HG02870 (cell line): ENCODE measurements at regions not wholly inside any gene's neighbourhood (a gene's known extent, or its start where the extent isn't known, plus 50 kb on each side); places are given as distances from the start of the nearest gene placed in this dataset.

Experiments used
- ATAC-seq: cut with Tn5 transposase; IDR thresholded peaks from one replicate; pipeline ENCODE4 v1.9.1; 2021; ENCODE audit warnings: mild to moderate bottlenecking, moderate library complexity; ENCODE audit not compliant: unreplicated experiment

- no peak for ATAC-seq
These were observed 354.5 kb upstream of the SOX14 start for GRCh38 chr3:137409584-137409983.

GRCh38 chr3:137410028-137410427 lies 354.1 kb upstream of the SOX14 start:
- no peak for ATAC-seq

- ATAC-seq = no peak
These were observed 343.7 kb upstream of the SOX14 start for GRCh38 chr3:137420198-137420995.

DNA sequence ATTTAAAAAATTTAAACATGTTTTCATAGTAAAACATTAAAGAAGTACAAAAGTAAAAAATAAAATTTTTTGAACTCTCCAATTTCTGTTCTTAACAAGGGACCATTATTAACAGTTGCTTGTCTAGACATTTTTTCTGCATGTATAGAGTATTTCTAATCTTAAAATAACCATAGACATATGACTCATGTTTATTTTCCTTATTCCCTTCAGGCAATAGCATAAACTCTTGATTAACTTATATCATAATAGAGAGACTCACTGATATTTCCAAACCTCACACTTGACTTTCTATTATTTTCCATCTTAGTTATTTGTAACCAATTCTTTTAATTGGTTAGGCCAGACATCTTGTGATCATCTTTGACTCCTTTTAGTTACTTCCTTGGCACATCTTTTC lies 325.6 kb upstream of the SOX14 start:
- no peak for ATAC-seq

GRCh38 chr3:137460944-137461343 lies 303.2 kb upstream of the SOX14 start:
- no peak for ATAC-seq

DNA sequence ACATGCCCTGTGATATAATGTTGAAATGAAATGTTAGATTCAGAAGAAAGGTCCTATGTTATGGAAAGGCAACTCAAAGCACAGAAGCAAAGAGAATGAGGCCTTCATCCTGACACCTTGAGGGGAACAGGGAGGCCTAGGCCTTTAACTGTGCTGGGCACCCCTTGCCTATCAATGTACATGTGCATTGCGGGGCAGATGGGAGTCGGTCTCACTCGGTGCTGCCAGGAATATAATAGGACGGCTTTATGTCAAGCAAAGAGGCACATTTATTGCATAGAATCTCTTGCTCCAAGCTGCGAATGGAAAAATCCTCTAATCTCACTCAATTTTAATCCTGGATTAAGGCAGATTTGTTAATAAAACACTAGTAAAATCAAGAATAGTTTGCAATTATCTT lies 301.0 kb upstream of the SOX14 start:
- no peak for ATAC-seq

DNA sequence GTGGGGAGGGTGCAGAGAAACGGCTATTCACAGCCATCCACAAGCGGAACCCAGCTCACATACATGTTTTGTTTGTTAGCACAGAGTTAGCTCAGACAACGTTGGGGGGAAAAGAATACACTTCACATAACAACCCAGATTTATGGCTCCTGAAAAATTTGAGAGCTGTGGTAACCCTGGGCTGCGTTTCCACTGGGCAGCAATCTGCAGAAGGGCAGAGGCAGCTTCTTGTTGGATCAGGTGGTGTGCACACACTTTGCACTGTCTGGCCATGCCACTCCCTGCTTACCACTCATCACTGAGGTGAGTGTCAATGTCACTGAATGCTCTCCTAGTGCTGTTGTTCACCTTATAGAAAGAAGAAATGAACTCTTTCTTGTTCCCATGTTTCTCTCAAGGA lies 299.8 kb upstream of the SOX14 start:
- no peak for ATAC-seq

GRCh38 chr3:137468446-137468845 lies 295.7 kb upstream of the SOX14 start:
- no peak for ATAC-seq

DNA sequence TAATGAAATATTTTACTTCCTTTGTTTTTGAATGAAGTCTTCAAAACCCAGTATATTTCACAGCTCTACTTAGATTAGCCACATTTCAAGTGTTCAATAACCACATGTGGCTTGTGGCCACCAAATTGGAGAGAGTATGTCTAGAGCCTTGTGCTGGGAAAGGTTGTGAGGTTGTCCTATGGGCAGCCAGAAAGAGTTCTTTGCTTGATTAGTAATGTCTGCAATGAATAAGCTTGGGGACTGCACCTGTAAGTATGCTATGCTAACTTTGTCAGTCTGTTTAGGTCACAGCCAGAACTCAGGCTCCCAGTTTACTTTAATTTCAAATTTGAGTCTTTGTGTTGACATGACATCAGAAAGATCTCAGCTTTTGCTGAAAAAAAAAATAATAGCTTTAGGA lies 294.9 kb upstream of the SOX14 start:
- no peak for ATAC-seq

DNA sequence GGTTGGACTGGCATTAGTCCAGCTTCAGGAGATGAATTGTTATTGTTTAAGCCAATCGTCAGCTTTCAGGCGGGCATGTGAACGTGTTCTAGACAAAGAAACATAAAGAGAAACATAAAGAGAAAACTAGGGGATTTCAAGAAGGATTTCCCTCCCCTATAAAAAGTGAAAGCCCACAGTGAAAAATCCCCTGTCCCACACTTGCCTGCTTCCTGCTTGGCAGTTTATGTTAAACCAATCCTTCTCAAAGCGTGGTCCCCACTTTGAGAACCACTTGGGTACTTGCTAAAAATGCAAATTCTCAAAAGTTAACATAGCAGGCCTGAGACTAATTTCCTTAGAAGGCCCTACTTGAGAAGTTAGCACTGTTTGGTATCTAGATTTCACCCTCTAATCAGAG lies 293.0 kb upstream of the SOX14 start:
- no peak for ATAC-seq

- ATAC-seq = no peak
These were observed 292.4 kb upstream of the SOX14 start for GRCh38 chr3:137471558-137472204.

- ATAC-seq = no peak
These were observed 286.5 kb upstream of the SOX14 start for GRCh38 chr3:137477614-137478013.

DNA sequence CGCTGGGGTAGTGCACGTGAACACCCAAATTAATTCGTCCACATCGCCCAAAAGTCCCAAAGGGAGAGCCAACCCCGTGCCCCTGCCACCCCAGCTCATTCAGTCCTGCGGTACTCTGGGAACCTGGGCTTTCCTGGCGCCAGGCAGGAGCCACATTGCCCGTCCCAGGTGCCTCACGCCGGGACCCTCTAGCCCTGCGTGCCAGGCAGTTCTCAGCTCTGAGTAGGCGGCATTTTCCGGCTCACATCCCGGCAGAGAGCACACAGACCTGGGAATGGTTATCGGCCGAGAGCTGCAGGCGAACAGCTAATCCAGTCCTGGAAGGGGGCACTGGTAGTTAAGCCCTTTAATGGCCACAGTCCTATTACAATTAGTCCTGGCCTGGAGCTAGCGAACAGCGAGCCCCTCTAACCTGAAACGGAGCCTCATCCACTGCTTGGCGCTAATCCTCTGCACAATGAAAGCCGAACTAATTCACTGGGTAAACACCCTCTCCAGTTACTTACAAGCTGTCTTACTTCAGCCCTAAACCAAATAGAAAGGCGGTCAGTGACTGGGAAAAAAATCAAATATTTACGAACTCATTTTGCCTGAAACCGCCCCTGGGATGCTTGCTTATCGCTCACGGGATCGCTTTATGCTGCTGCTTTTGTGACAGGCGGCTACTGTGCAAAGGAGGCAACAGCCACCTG lies 254.6 kb upstream of the SOX14 start:
- no peak for ATAC-seq

DNA sequence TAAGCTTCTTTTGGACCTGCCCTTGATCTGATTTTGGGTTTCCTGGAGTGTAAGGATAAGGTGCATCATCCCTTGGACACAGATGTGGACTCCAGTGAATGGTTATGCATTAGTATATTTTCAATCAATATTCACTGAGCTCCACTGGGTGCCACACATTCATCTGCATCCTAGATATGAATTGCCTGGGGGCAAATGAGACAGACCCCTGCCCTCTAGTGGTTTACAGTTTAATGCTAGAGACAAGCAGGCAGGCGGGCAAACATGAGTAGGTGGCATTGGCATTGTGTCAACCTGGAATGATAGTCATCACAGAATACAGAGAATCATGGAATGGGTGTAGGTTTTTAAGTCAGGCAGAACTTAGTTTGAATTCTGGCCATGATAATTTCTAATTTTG lies 252.5 kb upstream of the SOX14 start:
- ATAC-seq = no peak

DNA sequence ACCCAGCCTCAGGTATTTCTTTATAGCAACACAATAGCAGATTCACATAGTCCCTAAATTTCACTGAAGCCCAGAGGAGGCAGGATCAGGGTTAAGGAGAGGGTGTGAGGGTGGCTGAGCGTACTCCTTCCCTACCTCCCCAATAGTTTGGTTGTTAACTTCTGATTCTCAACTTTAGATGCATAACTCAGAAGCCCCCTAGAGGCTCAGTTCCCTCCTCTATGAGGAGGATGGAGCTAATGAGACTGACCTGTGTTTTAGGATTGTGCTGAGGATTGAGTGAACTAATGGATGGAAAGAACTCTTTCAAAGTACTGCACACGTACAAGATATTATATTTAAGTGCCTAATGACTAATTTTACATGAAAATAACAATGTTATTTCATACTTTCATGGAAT lies 249.3 kb upstream of the SOX14 start:
- no peak for ATAC-seq

DNA sequence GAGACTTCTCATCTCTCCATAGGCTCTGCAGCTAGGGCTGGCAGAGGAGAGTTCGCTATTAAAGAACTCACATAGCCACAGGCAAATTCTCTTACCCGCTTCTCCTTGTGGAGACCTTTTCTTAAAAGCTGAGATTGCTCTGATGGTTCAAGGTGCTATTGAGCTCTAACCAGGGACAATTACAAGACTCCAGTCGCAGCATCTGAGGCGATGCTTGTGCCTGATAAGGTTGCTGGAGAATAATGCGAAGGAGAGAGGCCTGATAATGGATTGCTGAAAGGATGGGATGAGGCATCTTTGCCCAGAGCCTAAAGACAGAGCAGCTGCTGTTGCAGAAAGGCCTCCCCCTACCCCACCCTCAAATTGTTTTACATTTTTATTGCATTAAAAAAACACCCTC lies 244.5 kb upstream of the SOX14 start:
- no peak for ATAC-seq

DNA sequence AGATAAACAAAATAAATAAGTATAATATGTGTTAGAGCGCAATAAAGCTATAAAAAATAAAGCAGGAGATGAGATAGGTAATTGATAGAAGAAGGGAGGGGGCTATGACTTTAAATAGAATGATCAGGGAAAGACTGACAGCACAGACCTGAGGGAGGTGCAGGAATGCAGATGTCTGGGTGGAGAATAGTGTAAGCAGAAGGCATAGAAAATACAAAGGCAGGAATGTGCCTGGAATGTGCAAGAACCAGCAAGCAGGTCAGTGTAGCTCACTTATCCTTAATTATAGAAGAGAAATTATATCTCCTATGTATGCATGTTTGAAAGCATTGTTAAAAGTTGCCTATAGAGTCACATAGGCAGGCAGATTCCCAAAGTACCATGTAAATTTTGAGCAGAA lies 239.4 kb upstream of the SOX14 start:
- ATAC-seq = no peak

- no peak for ATAC-seq
These were observed 238.6 kb upstream of the SOX14 start for GRCh38 chr3:137525471-137525870.

DNA sequence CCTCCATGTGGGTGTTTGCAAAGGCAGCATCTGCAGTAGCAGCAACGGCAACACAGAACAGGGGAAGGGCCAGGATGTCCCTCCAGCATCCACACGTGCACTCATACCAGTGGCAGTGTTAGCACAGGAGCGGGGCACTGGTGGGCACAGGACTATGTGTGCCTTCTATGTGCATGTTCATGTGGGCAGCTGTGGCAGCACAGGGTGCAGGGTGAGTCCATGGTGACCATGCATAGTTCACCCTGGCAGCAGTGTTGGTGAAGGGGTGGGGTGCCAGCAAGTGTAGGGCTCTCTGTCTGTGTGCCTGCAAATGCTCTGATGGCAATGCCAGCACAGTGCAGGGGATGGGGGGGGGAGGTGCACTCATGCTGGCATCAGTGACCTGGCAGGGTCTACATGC lies 222.1 kb upstream of the SOX14 start:
- ATAC-seq = no peak

GRCh38 chr3:137554242-137554641 lies 209.9 kb upstream of the SOX14 start:
- no peak for ATAC-seq

DNA sequence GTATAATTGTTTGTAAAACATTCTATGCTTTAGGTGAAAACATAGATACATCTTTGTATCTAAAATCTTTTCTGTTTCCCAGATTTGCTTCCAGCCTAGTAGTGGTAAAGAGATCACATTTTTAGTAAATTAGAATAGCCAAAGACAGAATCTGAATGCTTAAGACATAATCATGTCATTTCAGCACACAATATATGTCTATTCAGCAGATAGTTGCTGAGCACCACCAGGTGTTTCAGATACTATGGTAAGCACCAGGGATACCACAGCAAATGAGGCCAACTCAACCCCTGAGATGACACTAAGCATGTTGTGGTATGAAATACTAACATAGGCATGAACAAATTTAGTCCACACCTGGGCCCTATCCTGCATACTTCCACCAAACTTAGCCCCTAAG lies 195.2 kb upstream of the SOX14 start:
- no peak for ATAC-seq

- ATAC-seq = no peak
These were observed 191.2 kb upstream of the SOX14 start for GRCh38 chr3:137572931-137573330.
